Fibroblast of the aortic adventitia (primary cell): ENCODE measurements at regions not wholly inside any gene's neighbourhood (a gene's known extent, or its start where the extent isn't known, plus 50 kb on each side); places are given as distances from the start of the nearest gene placed in this dataset.

Source experiments
- DNase-seq: peaks from one replicate; pipeline ENCODE4 v3.0.0-alpha.2; 2010; ENCODE audit warnings: low read depth
- H3K4me3 ChIP-seq: 2 replicates; pipeline ENCODE4 v1.5.1; 2011; ENCODE audit warnings: low read depth, mild to moderate bottlenecking, control low read depth, low read length, moderate library complexity
- CTCF ChIP-seq: IDR thresholded peaks from 2 replicates; pipeline ENCODE4 v1.5.1; 2011; ENCODE audit warnings: mild to moderate bottlenecking, low read length, control low read depth, inconsistent platforms; ENCODE audit not compliant: insufficient read depth

- TF ChIP-seq CTCF = no peak
- no peak for DNase-seq
- H3K4me3 ChIP-seq = no peak overlapping the region
Measured at GRCh38 chr16:73177729-73178295, 129.9 kb upstream of the ZFHX3 start.

GRCh38 chr16:73176577-73177013 lies 128.7 kb upstream of the ZFHX3 start:
- peak; percentile 95 for DNase-seq
- TF ChIP-seq CTCF = peak; percentile 65

GRCh38 chr16:73172973-73173709 lies 125.2 kb upstream of the ZFHX3 start:
- no peak for TF ChIP-seq CTCF
- DNase-seq = peak; percentile 34
- H3K4me3 ChIP-seq = no peak overlapping the region

More at GRCh38 chr16:73176577-73177013, 128.7 kb upstream of the ZFHX3 start:
- H3K4me3 ChIP-seq = no peak overlapping the region

- peak; percentile 66 for TF ChIP-seq CTCF
- peak; percentile 98 for DNase-seq
- peak overlapping the region; percentile 3 for H3K4me3 ChIP-seq
Measured at GRCh38 chr16:73172241-73172972, 124.5 kb upstream of the ZFHX3 start.

- no peak for TF ChIP-seq CTCF
- H3K4me3 ChIP-seq = no peak overlapping the region
- DNase-seq = no peak
Measured at GRCh38 chr16:73171901-73172240, 123.9 kb upstream of the ZFHX3 start.

- no peak for DNase-seq
- no peak overlapping the region for H3K4me3 ChIP-seq
- no peak for TF ChIP-seq CTCF
Measured at GRCh38 chr16:73171380-73171779, 123.5 kb upstream of the ZFHX3 start.
